ENCODE measurements at regions not wholly inside any gene's neighbourhood (a gene's known extent, or its start where the extent isn't known, plus 50 kb on each side); places are given as distances from the start of the nearest gene placed in this dataset.

GRCh38 chr15:95450413-95450812 is 880.1 kb upstream of the NR2F2 start:
- no peak for TF ChIP-seq REST (IDR thresholded peaks at IDR 0.05; ENCODE audit: insufficient replicate concordance, low read depth)
- TF ChIP-seq POLR2AphosphoS5 (IDR thresholded peaks at IDR 0.05; ENCODE audit: low read depth): no peak
- TF ChIP-seq CTCF (IDR thresholded peaks at IDR 0.05; ENCODE audit: insufficient read depth, low read length): no peak
- no peak for TF ChIP-seq SPI1 (IDR thresholded peaks at IDR 0.05; ENCODE audit: borderline replicate concordance, low read depth)
- TF ChIP-seq GABPA (IDR thresholded peaks at IDR 0.05; ENCODE audit: low read depth): no peak
- DNase-seq (ENCODE audit: low read depth in 1 of 2, low spot score in 1 of 2): no peak
- Histone ChIP-seq H3K27me3 (ENCODE audit: insufficient read depth, poor library complexity, severe bottlenecking) (no peaks in the 10 kb centered on the region), H3K27ac (replicated peaks) (no peak overlapping the region), H3K4me3 (replicated peaks; ENCODE audit: insufficient read depth, low read length) (no peak overlapping the region)

- no peak for DNase-seq (ENCODE audit: low read depth in 1 of 2, low spot score in 1 of 2)
- H3K27ac ChIP-seq (replicated peaks): no peak overlapping the region
- TF ChIP-seq CTCF (IDR thresholded peaks at IDR 0.05; ENCODE audit: insufficient read depth, low read length): no peak
- no peak for TF ChIP-seq GABPA (IDR thresholded peaks at IDR 0.05; ENCODE audit: low read depth)
- TF ChIP-seq REST (IDR thresholded peaks at IDR 0.05; ENCODE audit: insufficient replicate concordance, low read depth): no peak
- no peak for TF ChIP-seq SPI1 (IDR thresholded peaks at IDR 0.05; ENCODE audit: borderline replicate concordance, low read depth)
- TF ChIP-seq POLR2AphosphoS5 (IDR thresholded peaks at IDR 0.05; ENCODE audit: low read depth): no peak
- no peaks in the 10 kb centered on the region for H3K27me3 ChIP-seq (ENCODE audit: insufficient read depth, poor library complexity, severe bottlenecking)
- H3K4me3 ChIP-seq (replicated peaks; ENCODE audit: insufficient read depth, low read length): no peak overlapping the region
Observed at GRCh38 chr15:95451938-95452337, 878.6 kb upstream of the NR2F2 start.

- no peak for DNase-seq (ENCODE audit: low read depth in 1 of 2, low spot score in 1 of 2)
- Histone ChIP-seq H3K4me3 (replicated peaks; ENCODE audit: insufficient read depth, low read length) (no peak overlapping the region), H3K27me3 (ENCODE audit: insufficient read depth, poor library complexity, severe bottlenecking) (no peaks in the 10 kb centered on the region), H3K27ac (replicated peaks) (no peak overlapping the region)
- TF ChIP-seq SPI1 (IDR thresholded peaks at IDR 0.05; ENCODE audit: borderline replicate concordance, low read depth) (no peak), GABPA (IDR thresholded peaks at IDR 0.05; ENCODE audit: low read depth) (no peak), POLR2AphosphoS5 (IDR thresholded peaks at IDR 0.05; ENCODE audit: low read depth) (no peak), CTCF (IDR thresholded peaks at IDR 0.05; ENCODE audit: insufficient read depth, low read length) (no peak), REST (IDR thresholded peaks at IDR 0.05; ENCODE audit: insufficient replicate concordance, low read depth) (no peak)
Observed at GRCh38 chr15:95454403-95455262, 875.9 kb upstream of the NR2F2 start.
